ENCODE measurements at regions not wholly inside any gene's neighbourhood (a gene's known extent, or its start where the extent isn't known, plus 50 kb on each side); places are given as distances from the start of the nearest gene placed in this dataset.
"Not testable (repeated sequence)": the region's sequence is repeated elsewhere in the genome, so short reads cannot be mapped to it uniquely, and the experiment has no call there.

- TF ChIP-seq CTCF (IDR thresholded peaks at IDR 0.05), result no peak
- DNase-seq (ENCODE audit: low spot score), result no peak
- ATAC-seq (ENCODE audit: low FRiP score), result no peak
Observed at GRCh38 chr5:97501965-97502305, 318.9 kb upstream of the RIOK2 start.

GRCh38 chr5:97508864-97509263, 325.8 kb upstream of the RIOK2 start:
- ATAC-seq (ENCODE audit: low FRiP score), result no peak
- TF ChIP-seq CTCF (IDR thresholded peaks at IDR 0.05), result no peak
- no peak for DNase-seq (ENCODE audit: low spot score)

GRCh38 chr5:97519565-97519964, 336.5 kb upstream of the RIOK2 start:
- DNase-seq (ENCODE audit: low spot score); ATAC-seq (ENCODE audit: low FRiP score): not testable (repeated sequence)

DNA sequence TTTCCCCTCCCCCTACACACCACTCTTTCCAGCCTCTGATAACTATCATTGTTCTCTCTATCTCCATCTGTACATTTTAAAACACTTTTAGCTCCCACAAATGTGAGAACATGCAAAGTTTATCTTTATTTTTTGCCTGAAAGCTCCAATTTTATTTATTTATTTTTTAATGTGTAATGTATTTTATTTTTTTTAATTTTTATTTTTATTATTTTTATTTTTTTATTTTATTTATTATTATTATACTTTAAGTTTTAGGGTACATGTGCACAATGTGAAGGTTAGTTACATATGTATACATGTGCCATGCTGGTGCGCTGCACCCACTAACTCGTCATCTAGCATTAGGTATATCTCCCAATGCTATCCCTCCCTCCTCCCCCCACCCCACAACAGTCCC, 340.3 kb upstream of the RIOK2 start:
- ATAC-seq (ENCODE audit: low FRiP score); DNase-seq (ENCODE audit: low spot score): not testable (repeated sequence)

DNA sequence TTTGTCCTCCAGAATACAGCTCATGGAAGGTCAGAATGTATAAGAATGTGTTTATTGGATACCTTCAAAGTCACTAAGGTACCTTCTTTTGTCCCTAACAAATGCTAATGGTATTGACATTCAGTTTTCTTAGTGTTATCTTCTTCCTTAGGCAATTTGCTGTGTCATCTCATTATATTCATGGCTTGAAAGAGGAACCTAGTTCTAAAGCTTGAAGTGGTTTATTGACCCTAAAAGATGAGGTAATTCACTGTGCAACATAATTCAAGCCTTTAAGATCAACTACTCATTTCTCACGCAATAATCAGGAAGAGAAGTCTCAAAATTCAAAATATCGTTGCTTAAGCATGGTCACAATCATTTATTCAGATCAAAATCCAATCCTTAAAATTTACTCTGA, 342.7 kb upstream of the RIOK2 start:
- DNase-seq (ENCODE audit: low spot score), result no peak
- no peak for TF ChIP-seq CTCF (IDR thresholded peaks at IDR 0.05)
- ATAC-seq (ENCODE audit: low FRiP score), result no peak

DNA sequence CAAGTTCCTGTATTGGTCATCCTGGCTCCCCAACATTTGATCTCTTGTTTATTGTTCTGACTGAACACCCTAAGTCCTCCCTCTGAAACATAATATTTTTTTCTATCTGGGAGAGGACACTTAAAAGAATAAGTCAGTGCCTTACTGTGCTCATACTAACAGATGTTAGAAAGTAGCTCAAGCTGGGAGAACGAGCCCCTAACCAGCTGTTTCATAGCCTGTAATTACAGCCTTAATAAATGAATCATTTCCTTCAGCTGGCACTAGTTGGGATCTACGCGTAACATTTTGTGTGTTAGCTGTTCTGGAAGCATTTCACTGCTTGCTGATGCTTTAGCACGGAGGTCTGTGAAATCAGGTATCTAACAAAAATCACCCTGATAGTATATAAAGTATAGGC, 345.9 kb upstream of the RIOK2 start:
- no peak for DNase-seq (ENCODE audit: low spot score)
- no peak for TF ChIP-seq CTCF (IDR thresholded peaks at IDR 0.05)
- no peak for ATAC-seq (ENCODE audit: low FRiP score)

- TF ChIP-seq CTCF (IDR thresholded peaks at IDR 0.05), result no peak
- no peak for DNase-seq (ENCODE audit: low spot score)
- ATAC-seq (ENCODE audit: low FRiP score), result no peak
Observed at GRCh38 chr5:97529354-97529985, 346.4 kb upstream of the RIOK2 start.

DNA sequence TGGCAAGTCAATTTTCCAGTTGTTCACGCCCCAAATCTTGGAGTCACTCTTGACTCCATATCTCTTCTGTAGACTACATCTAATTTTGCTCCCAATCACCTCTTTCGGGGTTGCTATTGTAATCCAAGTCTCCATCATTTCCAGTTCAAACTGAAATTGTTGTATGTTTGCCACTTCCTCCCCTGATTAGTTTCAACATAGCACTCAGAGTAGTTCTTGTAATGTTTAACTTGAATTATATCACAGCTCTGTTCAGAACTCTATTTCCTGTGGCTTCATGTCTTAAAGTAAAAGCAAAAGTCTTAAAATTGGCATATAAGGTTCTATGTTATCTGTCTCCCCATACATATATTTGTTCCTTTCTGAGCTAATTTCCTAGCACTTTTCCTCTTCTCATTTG, 348.5 kb upstream of the RIOK2 start:
- TF ChIP-seq CTCF (IDR thresholded peaks at IDR 0.05), result no peak
- DNase-seq (ENCODE audit: low spot score) (no peak), ATAC-seq (ENCODE audit: low FRiP score) (no peak)
